SH-SY5Y (cell line): ENCODE measurements at regions not wholly inside any gene's neighbourhood (a gene's known extent, or its start where the extent isn't known, plus 50 kb on each side); places are given as distances from the start of the nearest gene placed in this dataset.

Source experiments
- GATA2 ChIP-seq: IDR thresholded peaks from 2 replicates; pipeline ENCODE4 v1.6.1; 2011; ENCODE audit warnings: mild to moderate bottlenecking, low read depth, low read length
- GATA3 ChIP-seq: IDR thresholded peaks from 2 replicates; pipeline ENCODE4 v1.6.1; 2011; ENCODE audit warnings: low read depth, mild to moderate bottlenecking, low read length, moderate library complexity

DNA sequence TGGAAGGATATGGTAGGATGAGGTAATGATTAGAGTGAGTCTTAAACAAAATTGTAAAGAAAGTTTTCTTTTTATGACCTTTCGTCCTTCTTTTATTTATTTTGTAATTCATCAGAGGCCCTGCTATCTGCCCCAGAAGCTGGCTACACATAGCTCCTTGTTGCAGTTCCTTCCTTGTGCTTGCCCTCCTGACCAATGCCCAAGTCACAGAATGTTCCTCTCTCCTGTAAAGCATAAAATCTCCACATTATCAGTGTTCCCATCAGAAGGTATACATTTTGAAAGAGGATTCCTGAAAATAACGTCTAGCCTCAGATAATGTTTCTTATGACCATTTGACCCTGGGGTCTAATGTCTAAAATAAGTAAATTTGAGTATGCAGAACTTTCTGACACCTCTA, 78.3 kb downstream of the RND3 start:
- TF ChIP-seq GATA2: no peak
- TF ChIP-seq GATA3: no peak
